ENCODE measurements at regions not wholly inside any gene's neighbourhood (a gene's known extent, or its start where the extent isn't known, plus 50 kb on each side); places are given as distances from the start of the nearest gene placed in this dataset.

- WGBS, 2 donors = 38 to 42% methylated on average over 4 of the region's 4 CpGs
- DNase-seq (ENCODE audit: low spot score in 2 of 2) = no peak
- intact Hi-C loops (cut with DNase I; ENCODE audit: low total_unique reads) = no loop called here
- no peak overlapping the region for H3K4me3 ChIP-seq (ENCODE audit: low read depth, poor library complexity, severe bottlenecking)
- TF ChIP-seq POLR2A (IDR thresholded peaks at IDR 0.05) = no peak
- TF ChIP-seq, protein P1, sequence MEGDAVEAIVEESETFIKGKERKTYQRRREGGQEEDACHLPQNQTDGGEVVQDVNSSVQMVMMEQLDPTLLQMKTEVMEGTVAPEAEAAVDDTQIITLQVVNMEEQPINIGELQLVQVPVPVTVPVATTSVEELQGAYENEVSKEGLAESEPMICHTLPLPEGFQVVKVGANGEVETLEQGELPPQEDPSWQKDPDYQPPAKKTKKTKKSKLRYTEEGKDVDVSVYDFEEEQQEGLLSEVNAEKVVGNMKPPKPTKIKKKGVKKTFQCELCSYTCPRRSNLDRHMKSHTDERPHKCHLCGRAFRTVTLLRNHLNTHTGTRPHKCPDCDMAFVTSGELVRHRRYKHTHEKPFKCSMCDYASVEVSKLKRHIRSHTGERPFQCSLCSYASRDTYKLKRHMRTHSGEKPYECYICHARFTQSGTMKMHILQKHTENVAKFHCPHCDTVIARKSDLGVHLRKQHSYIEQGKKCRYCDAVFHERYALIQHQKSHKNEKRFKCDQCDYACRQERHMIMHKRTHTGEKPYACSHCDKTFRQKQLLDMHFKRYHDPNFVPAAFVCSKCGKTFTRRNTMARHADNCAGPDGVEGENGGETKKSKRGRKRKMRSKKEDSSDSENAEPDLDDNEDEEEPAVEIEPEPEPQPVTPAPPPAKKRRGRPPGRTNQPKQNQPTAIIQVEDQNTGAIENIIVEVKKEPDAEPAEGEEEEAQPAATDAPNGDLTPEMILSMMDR (IDR thresholded peaks at IDR 0.05) = no peak
Measured at GRCh38 chr12:85448548-85449139, 168.6 kb downstream of the ALX1 start.

DNA sequence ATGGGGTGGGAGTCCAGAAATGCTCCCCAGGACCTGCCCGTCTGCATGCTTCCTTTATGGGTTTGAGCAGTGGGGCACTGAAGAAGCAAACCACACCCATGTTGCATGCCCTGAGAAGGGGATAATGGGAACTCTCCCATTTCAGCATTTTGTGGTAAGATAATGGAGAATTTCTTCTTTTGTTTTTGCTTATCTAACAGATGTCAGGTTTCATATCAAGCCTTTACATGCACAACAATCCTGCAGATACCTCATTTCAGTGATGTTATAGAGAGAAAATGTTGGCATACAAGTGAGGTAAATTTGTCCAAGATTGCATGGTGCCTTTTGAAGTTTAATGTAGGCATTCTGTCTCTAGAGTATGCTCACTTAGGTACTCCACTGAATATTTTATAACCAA is 177.0 kb downstream of the ALX1 start:
- WGBS, 2 donors = 63 to 67% methylated on average over 1 of the region's 1 CpG
- H3K4me3 ChIP-seq (ENCODE audit: low read depth, poor library complexity, severe bottlenecking) = no peak overlapping the region
- DNase-seq (ENCODE audit: low spot score in 2 of 2) = no peak
- intact Hi-C loops (cut with DNase I; ENCODE audit: low total_unique reads) = no loop called here
- TF ChIP-seq, protein P1 (IDR thresholded peaks at IDR 0.05) = no peak
- TF ChIP-seq POLR2A (IDR thresholded peaks at IDR 0.05) = no peak

DNA sequence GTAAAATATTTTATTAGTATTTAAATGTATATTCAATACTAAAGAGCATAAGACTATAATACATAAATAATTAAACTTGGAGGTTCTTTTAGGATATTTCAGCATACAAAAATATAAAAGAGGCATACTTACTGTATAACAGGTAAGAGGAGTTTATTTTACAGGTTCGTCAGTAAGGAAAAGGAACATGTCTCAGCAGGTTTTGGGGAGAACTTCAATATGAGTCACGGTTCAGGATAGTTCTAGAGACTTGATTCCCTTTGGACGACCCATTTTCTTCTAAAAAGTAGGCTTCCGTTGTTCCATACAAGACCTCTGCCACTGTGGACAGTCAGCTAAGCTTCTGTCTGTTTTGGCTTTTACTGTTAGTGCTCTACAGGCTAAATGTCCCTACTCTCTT is 181.1 kb downstream of the ALX1 start:
- DNase-seq (ENCODE audit: low spot score in 2 of 2) = no peak
- TF ChIP-seq, protein P1 (IDR thresholded peaks at IDR 0.05) = no peak
- WGBS, 2 donors = 60 to 73% methylated on average over 4 of the region's 4 CpGs
- H3K4me3 ChIP-seq (ENCODE audit: low read depth, poor library complexity, severe bottlenecking) = no peak overlapping the region
- intact Hi-C loops (cut with DNase I; ENCODE audit: low total_unique reads) = no loop called here

DNA sequence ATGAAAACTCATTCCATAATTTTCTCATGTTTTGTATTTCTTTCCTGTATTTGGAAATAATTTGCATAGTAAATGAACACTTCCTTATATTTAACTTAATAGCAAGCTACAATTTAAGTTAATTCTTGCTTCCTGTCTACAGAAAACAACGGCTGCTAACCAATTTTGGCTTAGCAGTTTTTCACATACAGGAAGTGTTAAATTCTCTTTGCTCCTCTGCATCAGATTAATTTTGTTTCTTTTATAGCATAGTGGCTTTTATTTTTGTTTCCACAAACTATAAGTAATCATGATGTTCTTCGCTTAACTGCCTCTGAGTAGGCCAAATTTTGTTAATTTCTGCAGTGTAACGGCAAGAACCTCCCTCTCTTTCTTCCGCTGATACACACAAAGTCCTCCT is 182.9 kb downstream of the ALX1 start:
- no peak overlapping the region for H3K4me3 ChIP-seq (ENCODE audit: low read depth, poor library complexity, severe bottlenecking)
- WGBS, 2 donors = 75 to 80% methylated on average over 4 of the region's 4 CpGs
- no peak for TF ChIP-seq POLR2A (IDR thresholded peaks at IDR 0.05)
- TF ChIP-seq, protein P1 (IDR thresholded peaks at IDR 0.05) = no peak
- no peak for DNase-seq (ENCODE audit: low spot score in 2 of 2)
- intact Hi-C loops (cut with DNase I; ENCODE audit: low total_unique reads) = no loop called here

DNA sequence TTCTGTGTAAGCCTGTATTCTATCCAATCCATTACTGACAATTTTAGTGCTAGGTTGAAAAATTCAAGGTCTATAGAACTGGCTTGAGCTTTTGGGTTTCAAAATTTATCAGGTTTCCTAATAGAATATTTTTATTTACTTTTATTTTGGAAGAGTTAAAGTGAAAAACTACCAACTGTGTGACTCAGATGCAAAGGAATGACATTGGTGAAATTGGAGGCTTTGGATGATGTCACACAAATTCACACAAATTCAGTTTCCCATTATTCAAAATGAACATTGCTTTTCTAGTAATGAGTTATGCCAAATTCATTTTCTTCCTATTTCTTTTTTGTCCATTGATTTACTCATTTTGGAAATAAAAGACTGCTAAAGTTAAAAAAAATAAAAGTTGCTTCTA is 186.9 kb downstream of the ALX1 start:
- TF ChIP-seq POLR2A (IDR thresholded peaks at IDR 0.05) = no peak
- TF ChIP-seq, protein P1 (IDR thresholded peaks at IDR 0.05) = no peak
- H3K4me3 ChIP-seq (ENCODE audit: low read depth, poor library complexity, severe bottlenecking) = no peak overlapping the region
- no peak for DNase-seq (ENCODE audit: low spot score in 2 of 2)
- intact Hi-C loops (cut with DNase I; ENCODE audit: low total_unique reads) = loop anchor here (5.0 kb wide), 1 partner anchor 405 kb away; the partner anchor contains the start of gene NTS

Data from lower leg skin (tissue), 4 donors.